GM12864 (cell line): ENCODE measurements at regions not wholly inside any gene's neighbourhood (a gene's known extent, or its start where the extent isn't known, plus 50 kb on each side); places are given as distances from the start of the nearest gene placed in this dataset.

Experiments
- DNase-seq: peaks from one replicate; pipeline ENCODE4 v3.0.0-alpha.2; 2011; ENCODE audit warnings: low read depth
- H3K4me3 ChIP-seq: 2 replicates; pipeline ENCODE4 v1.5.1; 2011; ENCODE audit warnings: mild to moderate bottlenecking, low read depth, low read length, control low read depth
- CTCF ChIP-seq: IDR thresholded peaks from 2 replicates; pipeline ENCODE4 v1.5.1; 2011; ENCODE audit warnings: low read depth, mild to moderate bottlenecking, moderate library complexity, low read length, control low read depth, inconsistent platforms; ENCODE audit errors: missing control alignments

- no peak overlapping the region for H3K4me3 ChIP-seq
- DNase-seq, result peak; percentile 5
- no peak for TF ChIP-seq CTCF
These were observed 134.5 kb upstream of the EXOC2 start for GRCh38 chr6:827431-827830.

- DNase-seq, result no peak
- TF ChIP-seq CTCF, result no peak
- H3K4me3 ChIP-seq, result no peak overlapping the region
These were observed 126.2 kb upstream of the EXOC2 start for GRCh38 chr6:819122-819521.

GRCh38 chr6:818196-818595, 125.3 kb upstream of the EXOC2 start:
- no peak for DNase-seq
- H3K4me3 ChIP-seq, result no peak overlapping the region
- TF ChIP-seq CTCF, result no peak

- TF ChIP-seq CTCF, result no peak
- no peak overlapping the region for H3K4me3 ChIP-seq
- DNase-seq, result no peak
These were observed 123.7 kb upstream of the EXOC2 start for GRCh38 chr6:816510-817084.

- peak; percentile 23 for TF ChIP-seq CTCF
These were observed 122.4 kb upstream of the EXOC2 start for GRCh38 chr6:815348-815738.

GRCh38 chr6:814378-815347, 121.7 kb upstream of the EXOC2 start:
- no peak for DNase-seq
- H3K4me3 ChIP-seq, result no peak overlapping the region
- no peak for TF ChIP-seq CTCF

More at GRCh38 chr6:815348-815738, 122.4 kb upstream of the EXOC2 start:
- DNase-seq, result no peak
- no peak overlapping the region for H3K4me3 ChIP-seq
